HEK293T (cell line): ENCODE measurements at regions not wholly inside any gene's neighbourhood (a gene's known extent, or its start where the extent isn't known, plus 50 kb on each side); places are given as distances from the start of the nearest gene placed in this dataset.

ENCODE experiments used
- ARNT ChIP-seq: fragments of 450-650 bp; IDR thresholded peaks from 2 replicates; pipeline ENCODE4 v1.6.1; 2017; ENCODE audit warnings: mild to moderate bottlenecking
- ELF4 ChIP-seq: fragments of 450-650 bp; IDR thresholded peaks from 2 replicates; pipeline ENCODE4 v1.6.1; 2017; ENCODE audit warnings: antibody characterized with exemption
- FOXA1 ChIP-seq: fragments of 450-650 bp; IDR thresholded peaks from 2 replicates; pipeline ENCODE4 v1.6.1; 2016; ENCODE audit warnings: mild to moderate bottlenecking
- FOXK2 ChIP-seq: fragments of 450-650 bp; IDR thresholded peaks from 2 replicates; pipeline ENCODE4 v1.6.1; 2016; ENCODE audit warnings: mild to moderate bottlenecking
- NFRKB ChIP-seq: fragments of 450-650 bp; IDR thresholded peaks from 2 replicates; pipeline ENCODE4 v1.6.1; 2016; ENCODE audit warnings: mild to moderate bottlenecking, moderate library complexity
- PKNOX1 ChIP-seq: fragments of 450-650 bp; IDR thresholded peaks from 2 replicates; pipeline ENCODE4 v1.6.1; 2016
- SP1 ChIP-seq: fragments of 450-650 bp; IDR thresholded peaks from 2 replicates; pipeline ENCODE4 v1.6.1; 2017
- SUZ12 ChIP-seq: fragments of 450-650 bp; IDR thresholded peaks from 2 replicates; pipeline ENCODE4 v1.6.1; 2016; ENCODE audit warnings: mild to moderate bottlenecking

GRCh38 chrX:39929379-39930025 is 168.3 kb downstream of the BCOR start:
- TF ChIP-seq FOXK2: no peak
- no peak for TF ChIP-seq NFRKB
- TF ChIP-seq SP1: no peak
- no peak for TF ChIP-seq PKNOX1
- TF ChIP-seq ELF4: no peak
- TF ChIP-seq ARNT: no peak
- no peak for TF ChIP-seq FOXA1
- TF ChIP-seq SUZ12: no peak
